GM19397 (cell line): ENCODE measurements at regions not wholly inside any gene's neighbourhood (a gene's known extent, or its start where the extent isn't known, plus 50 kb on each side); places are given as distances from the start of the nearest gene placed in this dataset.
"Not testable (repeated sequence)": the region's sequence is repeated elsewhere in the genome, so short reads cannot be mapped to it uniquely, and the experiment has no call there.

ENCODE experiments used
- ATAC-seq: cut with Tn5 transposase; IDR thresholded peaks from one replicate; pipeline ENCODE4 v1.9.1; 2021; ENCODE audit warnings: mild to moderate bottlenecking, moderate library complexity; ENCODE audit not compliant: unreplicated experiment

DNA sequence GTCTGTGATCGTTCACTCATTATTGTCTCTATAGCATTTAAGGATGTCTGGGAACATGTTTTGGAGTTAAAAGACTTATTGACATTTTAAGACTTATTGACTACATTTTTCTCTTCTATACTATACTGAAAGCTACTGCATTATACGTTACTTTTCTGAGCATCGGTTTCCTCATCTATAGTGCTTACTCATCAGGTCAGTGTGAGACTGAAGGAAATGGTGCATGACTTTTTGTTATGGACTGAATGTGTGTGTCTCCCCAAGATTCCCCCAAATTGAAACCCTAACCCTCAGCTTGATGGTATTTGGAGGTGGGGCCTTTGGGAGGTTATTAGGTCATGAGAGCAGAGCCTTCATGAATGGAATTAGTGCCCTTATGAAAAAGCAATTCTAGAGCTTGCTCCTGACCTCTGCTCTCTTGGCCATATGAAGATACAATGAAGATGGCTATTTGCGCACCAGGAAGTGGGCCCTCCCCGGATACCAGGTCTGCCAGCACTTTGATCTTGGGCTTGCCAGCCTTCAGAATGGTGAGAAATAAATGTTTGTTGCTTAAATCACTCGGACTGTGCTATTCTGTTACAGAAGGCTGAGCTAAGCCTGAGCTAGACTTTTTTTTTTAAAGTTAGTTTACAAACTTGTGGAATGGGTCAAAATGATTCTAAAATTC lies 243.7 kb upstream of the RREB1 start:
- no peak for ATAC-seq

GRCh38 chr6:6865611-6866010 lies 242.2 kb upstream of the RREB1 start:
- ATAC-seq = no peak

GRCh38 chr6:6866656-6867403 lies 240.9 kb upstream of the RREB1 start:
- no peak for ATAC-seq

DNA sequence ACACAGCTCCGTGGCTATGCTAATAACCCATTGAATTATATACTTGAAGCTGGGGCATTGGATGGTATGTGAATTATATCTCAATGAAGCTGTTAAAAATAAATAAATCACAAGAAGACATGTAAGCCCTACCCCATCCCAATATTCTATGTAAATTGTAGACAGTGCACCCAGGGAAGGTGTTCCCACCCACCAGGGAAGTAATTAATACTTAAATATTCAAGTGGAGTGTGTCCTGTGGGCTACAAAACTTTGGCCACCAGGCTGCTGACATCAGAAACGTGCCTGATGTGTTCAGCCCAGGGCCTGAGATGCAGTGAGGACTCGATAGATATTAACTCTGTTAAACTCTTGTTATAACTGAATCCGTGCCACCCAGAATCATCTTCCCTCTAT lies 240.4 kb upstream of the RREB1 start:
- ATAC-seq = no peak

GRCh38 chr6:6869094-6869493 lies 238.7 kb upstream of the RREB1 start:
- ATAC-seq = no peak

- no peak for ATAC-seq
Measured at GRCh38 chr6:6870921-6871320, 236.8 kb upstream of the RREB1 start.

DNA sequence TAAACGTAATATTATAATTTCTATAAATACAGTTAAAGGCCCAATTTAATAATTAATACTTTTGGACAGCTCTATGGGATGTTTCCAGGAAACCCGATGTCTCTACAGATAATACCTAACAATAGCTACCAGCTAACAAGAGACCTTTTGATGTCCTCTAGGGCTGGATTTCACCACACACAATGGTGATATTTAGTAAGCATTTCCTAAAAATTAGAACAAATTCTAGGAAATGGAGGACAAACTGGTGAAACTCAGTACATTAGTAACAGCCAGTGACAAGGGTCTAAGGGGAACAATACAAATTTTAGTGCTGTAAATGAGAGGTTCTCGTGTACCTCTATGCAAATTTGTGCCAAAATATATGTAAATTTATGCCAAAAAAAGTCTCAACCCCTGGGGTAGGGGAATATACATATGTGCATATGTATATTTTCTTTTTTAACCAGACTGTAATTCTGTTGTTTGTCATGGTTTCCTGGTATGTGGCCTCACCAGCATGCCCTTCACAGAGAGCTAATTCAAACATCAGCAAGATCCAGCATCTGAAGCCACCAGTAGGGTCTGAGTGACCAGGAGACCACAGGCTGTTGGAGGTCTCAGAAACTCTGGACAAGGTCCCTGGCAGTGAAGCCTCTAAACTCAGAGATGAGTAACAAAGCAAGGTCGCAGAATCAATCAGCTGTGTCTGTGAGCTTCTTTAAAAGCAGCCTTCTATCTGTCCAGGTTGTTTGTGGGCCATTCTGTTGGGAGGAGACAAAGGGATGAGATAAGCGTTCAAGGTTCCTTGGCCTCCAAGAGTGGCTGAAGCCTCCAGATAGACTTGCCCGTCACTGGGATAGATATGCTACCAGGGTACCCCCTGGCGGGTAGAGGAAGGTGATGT lies 235.1 kb upstream of the RREB1 start:
- ATAC-seq = no peak

DNA sequence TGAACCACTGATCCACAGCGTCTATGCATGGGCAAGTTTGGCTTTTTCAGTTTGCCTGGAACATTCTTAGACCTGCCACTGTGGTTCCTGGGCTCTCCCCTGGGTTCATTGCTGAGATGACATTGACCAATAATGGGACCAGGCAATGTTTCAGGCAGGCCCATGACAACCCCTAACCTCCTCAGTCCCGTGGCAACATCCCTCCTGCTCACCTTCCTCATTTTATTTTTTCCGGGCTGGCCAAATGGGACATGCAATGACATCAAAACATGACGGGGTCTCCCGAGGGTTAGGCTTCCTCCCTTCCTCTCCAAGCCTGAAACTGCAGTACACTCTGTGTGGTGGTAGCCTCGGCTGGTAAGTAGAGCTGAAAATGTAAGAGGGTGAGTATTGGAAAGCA lies 234.0 kb upstream of the RREB1 start:
- ATAC-seq = no peak

GRCh38 chr6:6875818-6876470 lies 231.8 kb upstream of the RREB1 start:
- no peak for ATAC-seq

DNA sequence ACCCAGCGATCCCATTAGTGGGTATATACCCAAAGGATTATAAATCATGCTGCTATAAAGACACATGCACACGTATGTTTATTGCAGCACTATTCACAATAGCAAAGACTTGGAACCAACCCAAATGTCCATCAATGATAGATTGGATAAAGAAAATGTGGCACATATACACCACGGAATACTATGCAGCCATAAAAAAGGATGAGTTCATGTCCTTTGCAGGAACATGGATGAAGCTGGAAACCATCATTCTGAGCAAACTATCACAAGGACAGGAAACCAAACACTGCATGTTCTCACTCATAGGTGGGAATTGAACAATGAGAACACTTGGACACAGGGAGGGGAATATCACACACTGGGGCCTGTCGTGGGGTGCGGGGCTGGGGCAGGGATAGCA lies 230.0 kb upstream of the RREB1 start:
- not testable (repeated sequence) for ATAC-seq

DNA sequence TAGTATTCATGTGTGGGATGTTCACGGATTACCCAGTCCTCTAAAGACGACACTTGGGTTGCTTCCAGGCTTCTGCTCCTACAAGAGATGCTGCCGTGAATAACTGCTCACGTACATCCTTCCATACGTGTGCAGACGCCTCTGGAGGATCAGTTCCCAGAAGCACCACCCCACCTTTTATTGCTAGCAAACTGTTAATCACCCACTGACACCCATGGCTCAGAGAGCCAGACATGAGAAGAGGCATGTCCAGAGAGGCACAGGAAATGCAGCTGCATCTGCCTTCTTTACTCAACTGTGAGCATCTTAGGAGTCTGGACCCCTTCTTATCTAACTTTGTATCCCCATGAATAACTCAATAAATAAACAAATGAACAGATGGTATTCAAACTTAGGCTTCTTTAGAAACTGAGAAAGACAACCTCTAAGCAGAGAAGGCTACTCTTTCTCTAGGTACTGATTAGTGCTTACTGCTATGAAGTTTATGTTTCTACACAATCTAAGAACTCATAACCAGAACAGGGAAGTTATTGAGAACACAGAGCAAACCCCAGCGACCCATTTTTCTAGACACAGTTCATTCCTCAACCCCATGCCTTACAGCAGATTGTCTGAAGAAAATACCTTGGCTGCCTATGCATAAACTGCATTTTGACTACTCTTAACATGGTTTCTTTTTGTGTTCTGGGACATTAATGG lies 228.7 kb upstream of the RREB1 start:
- no peak for ATAC-seq

- ATAC-seq = not testable (repeated sequence)
Measured at GRCh38 chr6:6879586-6879974, 228.2 kb upstream of the RREB1 start.

- no peak for ATAC-seq
Measured at GRCh38 chr6:6880745-6881437, 226.9 kb upstream of the RREB1 start.

- no peak for ATAC-seq
Measured at GRCh38 chr6:6881438-6882225, 226.1 kb upstream of the RREB1 start.

GRCh38 chr6:6882592-6882991 lies 225.2 kb upstream of the RREB1 start:
- ATAC-seq = no peak

DNA sequence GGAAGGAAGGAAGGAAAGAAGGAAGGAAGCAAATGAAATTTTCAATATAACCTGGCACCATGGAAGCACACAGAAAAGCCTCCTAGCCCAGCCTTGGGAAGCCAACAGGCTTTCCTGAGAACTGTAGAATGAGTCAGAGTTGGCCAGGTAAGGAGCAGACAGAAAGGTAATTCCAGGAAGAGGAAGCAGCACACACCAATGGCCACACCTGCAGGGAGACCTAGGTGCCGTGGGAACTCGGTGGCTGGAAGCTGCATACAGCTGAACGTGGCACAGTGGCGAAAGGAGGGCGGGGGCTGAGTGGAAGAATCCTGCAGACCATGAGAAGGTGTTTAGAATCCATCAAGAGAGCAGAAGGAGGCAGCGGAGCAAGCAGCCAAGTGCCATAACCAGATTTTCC lies 224.8 kb upstream of the RREB1 start:
- no peak for ATAC-seq

DNA sequence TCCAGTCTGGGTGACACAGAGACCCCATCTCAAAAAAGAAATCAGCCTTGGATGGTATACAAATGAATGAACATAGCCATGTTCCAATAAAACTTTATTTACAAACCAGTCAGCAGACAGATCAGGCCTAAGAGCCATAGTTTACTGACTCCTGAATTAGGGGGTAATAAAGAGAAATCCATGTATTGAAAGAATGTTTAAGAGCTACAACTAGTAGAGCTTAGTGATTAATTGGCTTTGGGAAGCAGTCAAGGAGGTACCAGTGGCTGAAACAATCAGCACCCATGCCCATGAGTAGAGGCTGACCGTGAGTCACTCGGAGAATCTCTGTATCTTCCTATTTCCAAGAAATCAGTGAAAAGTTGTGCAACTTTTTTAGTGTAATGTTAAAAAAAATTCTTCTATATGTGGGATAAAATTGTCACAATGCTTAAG lies 223.6 kb upstream of the RREB1 start:
- ATAC-seq = no peak

DNA sequence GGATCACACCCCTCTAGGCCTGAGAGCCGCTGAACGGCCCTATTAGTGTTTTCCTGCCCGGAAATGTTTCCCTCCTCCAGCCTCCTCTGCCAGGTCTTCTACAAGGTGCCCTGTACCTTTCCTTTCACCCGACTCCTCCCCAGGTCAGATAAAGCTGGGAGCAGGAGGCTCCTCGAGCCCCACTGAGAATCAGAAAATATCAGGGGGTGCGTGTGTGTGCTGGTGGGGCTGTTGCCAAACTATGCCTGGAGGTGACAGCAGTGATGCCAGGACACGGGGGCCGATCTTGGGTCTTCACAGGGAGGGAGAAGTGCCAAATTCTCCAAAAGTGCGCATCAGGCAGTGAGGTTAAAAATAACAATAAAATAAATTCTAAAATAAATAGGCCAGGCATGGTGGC lies 222.8 kb upstream of the RREB1 start:
- no peak for ATAC-seq

DNA sequence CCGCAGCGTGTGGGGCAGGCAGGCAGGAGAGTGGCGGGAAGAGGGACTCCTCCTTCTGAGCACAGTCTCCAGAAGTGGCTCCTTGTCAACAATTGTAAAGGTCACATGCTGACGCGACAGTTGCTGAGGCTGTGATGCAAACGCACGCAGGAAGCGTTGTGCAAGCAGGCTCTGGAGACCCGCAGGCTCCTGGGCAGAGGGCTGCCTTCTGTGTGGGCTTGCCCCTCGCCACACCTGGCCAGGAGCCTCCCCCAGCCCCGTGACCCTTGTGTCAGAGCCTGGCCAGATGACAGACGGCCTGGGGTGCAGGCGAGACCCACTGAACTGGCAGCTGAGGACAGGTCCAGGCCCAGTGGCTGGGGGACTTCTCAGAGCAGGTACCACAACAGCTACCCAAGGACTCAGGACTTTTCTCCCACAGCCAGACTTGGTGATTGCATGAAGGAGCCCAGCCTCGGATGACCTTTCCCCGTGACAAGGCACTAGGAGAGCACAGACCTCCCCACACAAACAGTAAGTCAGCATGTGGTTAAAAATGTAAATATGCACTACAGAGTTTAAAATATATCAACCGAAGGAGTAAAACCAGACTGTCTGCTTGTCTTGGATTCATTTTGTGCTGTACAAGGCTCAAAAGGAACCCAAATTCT lies 222.1 kb upstream of the RREB1 start:
- ATAC-seq = no peak
